Testis (tissue), 2 donors: ENCODE measurements at regions not wholly inside any gene's neighbourhood (a gene's known extent, or its start where the extent isn't known, plus 50 kb on each side); places are given as distances from the start of the nearest gene placed in this dataset.

Experiments used
- POLR2A ChIP-seq: fragments of 450-650 bp; IDR thresholded peaks from one replicate; pipeline ENCODE4 v1.6.1; 2017; ENCODE audit warnings: antibody characterized with exemption, mild to moderate bottlenecking, moderate library complexity
- TF ChIP-seq, protein P1 (sequence below), 3 experiments: fragments of 450-650 bp in 2 of 3; fragments of 200-600 bp in 1 of 3; sonication (generic) in 1 of 3; IDR thresholded peaks; one replicate each; pipeline ENCODE4 v1.5.1; 2016 to 2019; ENCODE audit warnings: antibody characterized with exemption in 3 of 3, mild to moderate bottlenecking in 2 of 3, moderate library complexity in 1 of 3

DNA sequence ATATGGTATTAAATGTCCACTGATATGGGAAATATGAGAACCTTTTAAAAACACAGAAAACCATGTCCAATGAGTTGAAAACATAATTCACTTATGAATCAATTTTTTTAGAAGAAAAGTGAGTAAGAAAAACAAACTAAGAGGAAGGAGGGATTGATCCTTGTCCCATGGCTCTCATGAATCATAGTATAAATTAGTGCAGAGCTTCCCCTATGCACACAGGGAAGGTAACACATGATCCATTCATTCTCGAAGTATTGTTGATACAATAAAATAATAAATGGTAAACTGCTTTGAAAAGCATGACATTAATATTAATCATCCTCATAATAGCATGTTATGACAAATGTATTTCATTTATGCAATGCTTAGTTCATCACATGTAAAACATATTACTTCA is 872.0 kb upstream of the CNTNAP5 start:
- TF ChIP-seq, protein P1, sequence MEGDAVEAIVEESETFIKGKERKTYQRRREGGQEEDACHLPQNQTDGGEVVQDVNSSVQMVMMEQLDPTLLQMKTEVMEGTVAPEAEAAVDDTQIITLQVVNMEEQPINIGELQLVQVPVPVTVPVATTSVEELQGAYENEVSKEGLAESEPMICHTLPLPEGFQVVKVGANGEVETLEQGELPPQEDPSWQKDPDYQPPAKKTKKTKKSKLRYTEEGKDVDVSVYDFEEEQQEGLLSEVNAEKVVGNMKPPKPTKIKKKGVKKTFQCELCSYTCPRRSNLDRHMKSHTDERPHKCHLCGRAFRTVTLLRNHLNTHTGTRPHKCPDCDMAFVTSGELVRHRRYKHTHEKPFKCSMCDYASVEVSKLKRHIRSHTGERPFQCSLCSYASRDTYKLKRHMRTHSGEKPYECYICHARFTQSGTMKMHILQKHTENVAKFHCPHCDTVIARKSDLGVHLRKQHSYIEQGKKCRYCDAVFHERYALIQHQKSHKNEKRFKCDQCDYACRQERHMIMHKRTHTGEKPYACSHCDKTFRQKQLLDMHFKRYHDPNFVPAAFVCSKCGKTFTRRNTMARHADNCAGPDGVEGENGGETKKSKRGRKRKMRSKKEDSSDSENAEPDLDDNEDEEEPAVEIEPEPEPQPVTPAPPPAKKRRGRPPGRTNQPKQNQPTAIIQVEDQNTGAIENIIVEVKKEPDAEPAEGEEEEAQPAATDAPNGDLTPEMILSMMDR (IDR thresholded peaks at IDR 0.05) = no peak
- TF ChIP-seq POLR2A = no peak
